Neural crest cell (in vitro differentiated cells): ENCODE measurements at regions not wholly inside any gene's neighbourhood (a gene's known extent, or its start where the extent isn't known, plus 50 kb on each side); places are given as distances from the start of the nearest gene placed in this dataset.

ENCODE experiments used
- DNase-seq: peaks from one replicate; pipeline ENCODE4 v3.0.0; 2021; ENCODE audit warnings: low read depth, mixed read lengths, low spot score
- H3K27ac Mint-ChIP-seq: one replicate; pipeline ENCODE4 v1.8.0; 2021; ENCODE audit warnings: mild to moderate bottlenecking, mixed read lengths; ENCODE audit not compliant: unreplicated experiment
- H3K27me3 Mint-ChIP-seq: 2 replicates; pipeline ENCODE4 v1.8.0; 2021; ENCODE audit warnings: low read depth, mild to moderate bottlenecking, mixed read lengths
- H3K36me3 Mint-ChIP-seq: 2 replicates; pipeline ENCODE4 v1.8.0; 2021; ENCODE audit warnings: low read depth, mild to moderate bottlenecking, mixed read lengths
- H3K4me1 Mint-ChIP-seq: 2 replicates; pipeline ENCODE4 v1.8.0; 2021; ENCODE audit warnings: mixed read lengths
- H3K4me3 Mint-ChIP-seq: one replicate; pipeline ENCODE4 v1.8.0; 2021; ENCODE audit warnings: mild to moderate bottlenecking, mixed read lengths
- H3K9me3 Mint-ChIP-seq: 2 replicates; pipeline ENCODE4 v1.8.0; 2021; ENCODE audit warnings: mixed read lengths
- TF ChIP-seq, protein P1 (sequence below): fragments of 200-600 bp; sonication (generic); conservative IDR thresholded peaks from 2 replicates; pipeline ENCODE4 v1.5.0; 2021; ENCODE audit warnings: antibody characterized with exemption, mild to moderate bottlenecking

DNA sequence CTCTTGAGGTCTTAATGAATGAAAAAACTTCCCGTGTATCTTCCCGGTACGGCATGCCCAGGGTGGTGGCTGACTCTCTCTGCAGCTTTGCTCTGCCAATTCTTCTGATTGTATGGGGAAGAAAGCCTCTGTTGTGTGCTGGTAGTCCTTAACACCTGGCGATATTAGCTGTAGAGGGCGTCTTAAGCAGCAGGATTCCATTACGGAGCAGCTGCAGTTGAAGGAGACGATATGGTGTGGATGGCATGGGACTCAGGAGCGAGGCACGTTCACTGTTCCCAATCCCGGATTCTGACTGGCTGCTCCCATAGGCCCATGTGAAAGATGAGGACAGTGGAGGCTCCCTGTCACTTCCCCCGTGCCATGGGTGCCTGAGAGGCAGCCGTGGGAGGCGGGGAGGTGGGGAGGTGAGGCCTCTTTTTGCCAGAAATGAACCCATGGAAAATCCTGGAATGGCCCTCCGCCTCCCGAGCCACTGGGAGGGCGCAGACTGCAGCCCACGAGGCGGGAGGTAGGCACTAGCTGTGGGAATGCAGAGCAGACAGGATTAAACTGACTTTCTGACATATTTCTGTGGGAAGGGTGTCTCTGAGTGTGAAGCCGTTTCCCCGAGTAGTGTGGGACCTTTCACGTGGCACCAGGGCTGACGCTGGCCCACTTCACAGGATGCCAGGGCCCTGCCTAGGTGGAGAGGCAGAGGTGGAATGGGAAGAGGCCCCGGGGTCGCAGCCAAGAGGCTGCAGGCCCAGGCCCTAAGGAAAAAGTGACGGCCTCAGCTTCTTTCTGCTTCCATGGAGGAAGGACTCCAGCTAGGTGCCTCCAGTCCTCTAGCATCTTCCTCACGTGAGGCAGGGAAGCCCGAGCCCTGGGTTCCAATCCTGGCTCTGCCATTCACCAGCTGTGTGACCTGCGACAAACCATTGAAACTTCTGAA lies 121.4 kb upstream of the CD82 start:
- no peak overlapping the region for H3K27ac Mint-ChIP-seq
- no peak overlapping the region for H3K4me3 Mint-ChIP-seq
- no peaks in the 10 kb centered on the region for H3K36me3 Mint-ChIP-seq
- H3K27me3 Mint-ChIP-seq, result peaks cover 35% of the 10 kb centered on the region
- no peak for DNase-seq
- peaks cover 6% of the 10 kb centered on the region for H3K9me3 Mint-ChIP-seq
- TF ChIP-seq, protein P1, sequence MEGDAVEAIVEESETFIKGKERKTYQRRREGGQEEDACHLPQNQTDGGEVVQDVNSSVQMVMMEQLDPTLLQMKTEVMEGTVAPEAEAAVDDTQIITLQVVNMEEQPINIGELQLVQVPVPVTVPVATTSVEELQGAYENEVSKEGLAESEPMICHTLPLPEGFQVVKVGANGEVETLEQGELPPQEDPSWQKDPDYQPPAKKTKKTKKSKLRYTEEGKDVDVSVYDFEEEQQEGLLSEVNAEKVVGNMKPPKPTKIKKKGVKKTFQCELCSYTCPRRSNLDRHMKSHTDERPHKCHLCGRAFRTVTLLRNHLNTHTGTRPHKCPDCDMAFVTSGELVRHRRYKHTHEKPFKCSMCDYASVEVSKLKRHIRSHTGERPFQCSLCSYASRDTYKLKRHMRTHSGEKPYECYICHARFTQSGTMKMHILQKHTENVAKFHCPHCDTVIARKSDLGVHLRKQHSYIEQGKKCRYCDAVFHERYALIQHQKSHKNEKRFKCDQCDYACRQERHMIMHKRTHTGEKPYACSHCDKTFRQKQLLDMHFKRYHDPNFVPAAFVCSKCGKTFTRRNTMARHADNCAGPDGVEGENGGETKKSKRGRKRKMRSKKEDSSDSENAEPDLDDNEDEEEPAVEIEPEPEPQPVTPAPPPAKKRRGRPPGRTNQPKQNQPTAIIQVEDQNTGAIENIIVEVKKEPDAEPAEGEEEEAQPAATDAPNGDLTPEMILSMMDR, result no peak
- no peaks in the 10 kb centered on the region for H3K4me1 Mint-ChIP-seq

DNA sequence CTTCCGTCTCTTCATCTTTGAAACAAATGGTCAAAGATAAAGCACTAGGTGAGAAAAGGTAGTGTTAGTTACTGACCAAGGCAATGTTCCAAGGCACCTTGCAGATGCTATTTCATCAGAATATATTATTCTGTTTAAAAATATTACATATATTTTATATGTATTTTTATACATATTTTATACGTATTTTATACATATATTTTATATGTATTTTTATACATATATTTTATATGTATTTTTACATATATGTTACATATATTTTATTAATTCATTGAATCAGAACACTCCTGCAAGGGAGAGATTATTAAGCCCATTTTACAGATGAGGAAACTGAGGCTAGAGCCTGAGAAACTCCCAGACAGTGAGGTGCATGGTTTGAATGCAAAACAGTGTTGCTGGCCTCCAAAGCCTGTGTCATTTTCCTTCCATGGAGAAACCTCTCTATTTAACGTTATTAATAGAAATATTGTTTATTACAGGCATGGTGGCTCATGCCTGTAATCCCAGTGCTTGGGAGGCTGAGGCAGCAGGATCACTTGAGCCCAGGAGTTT lies 120.6 kb upstream of the CD82 start:
- no peaks in the 10 kb centered on the region for H3K36me3 Mint-ChIP-seq
- peaks cover 3% of the 10 kb centered on the region for H3K9me3 Mint-ChIP-seq
- H3K27ac Mint-ChIP-seq, result no peak overlapping the region
- no peak for DNase-seq
- H3K4me1 Mint-ChIP-seq, result no peaks in the 10 kb centered on the region
- H3K4me3 Mint-ChIP-seq, result no peak overlapping the region
- TF ChIP-seq, protein P1, result no peak
- peaks cover 29% of the 10 kb centered on the region for H3K27me3 Mint-ChIP-seq

DNA sequence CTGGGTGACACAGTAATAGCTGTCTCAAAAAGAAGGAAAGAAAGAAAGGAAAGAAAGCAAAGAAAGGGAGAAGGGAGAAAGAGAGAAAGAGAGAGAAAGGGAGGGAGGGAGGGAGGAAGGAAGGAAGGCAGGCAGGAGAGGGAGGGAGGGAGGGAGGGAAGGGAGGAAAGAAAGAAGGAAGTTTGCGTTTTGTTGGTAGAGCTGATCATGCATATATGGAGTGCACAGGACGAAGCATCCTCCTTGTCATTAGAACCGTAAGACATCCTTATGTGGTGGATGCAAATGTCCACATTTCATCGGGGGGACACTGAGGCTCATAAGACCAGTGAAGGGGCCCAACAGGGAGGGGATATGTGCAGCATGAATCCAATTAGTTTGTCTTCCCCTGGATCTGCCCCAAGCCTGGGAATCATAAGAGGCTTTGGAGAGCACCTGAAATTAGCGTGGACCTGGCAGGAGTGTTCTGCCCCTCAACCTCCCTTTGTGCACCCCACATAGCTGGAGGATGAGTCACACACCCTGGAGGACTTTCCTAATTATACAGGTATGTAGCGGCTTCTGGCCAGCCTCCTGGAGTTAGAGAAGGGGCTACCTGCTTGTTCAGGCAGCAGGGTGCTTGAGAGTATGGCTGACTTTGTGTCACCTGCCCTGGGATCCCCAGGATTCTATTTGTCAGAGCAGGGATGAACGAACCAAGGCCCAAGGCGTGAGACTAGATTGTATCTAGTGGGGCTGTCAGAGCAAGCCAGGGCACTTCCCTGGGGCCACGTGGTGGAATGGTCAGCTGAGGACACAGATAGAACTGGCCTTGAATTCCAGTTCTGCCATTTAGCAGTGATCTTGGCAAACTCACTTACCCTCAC lies 119.7 kb upstream of the CD82 start:
- H3K9me3 Mint-ChIP-seq, result peaks cover 3% of the 10 kb centered on the region
- no peak overlapping the region for H3K4me3 Mint-ChIP-seq
- no peak for DNase-seq
- TF ChIP-seq, protein P1, result no peak
- H3K4me1 Mint-ChIP-seq, result no peaks in the 10 kb centered on the region
- no peaks in the 10 kb centered on the region for H3K36me3 Mint-ChIP-seq
- no peak overlapping the region for H3K27ac Mint-ChIP-seq
- peaks cover 21% of the 10 kb centered on the region for H3K27me3 Mint-ChIP-seq

DNA sequence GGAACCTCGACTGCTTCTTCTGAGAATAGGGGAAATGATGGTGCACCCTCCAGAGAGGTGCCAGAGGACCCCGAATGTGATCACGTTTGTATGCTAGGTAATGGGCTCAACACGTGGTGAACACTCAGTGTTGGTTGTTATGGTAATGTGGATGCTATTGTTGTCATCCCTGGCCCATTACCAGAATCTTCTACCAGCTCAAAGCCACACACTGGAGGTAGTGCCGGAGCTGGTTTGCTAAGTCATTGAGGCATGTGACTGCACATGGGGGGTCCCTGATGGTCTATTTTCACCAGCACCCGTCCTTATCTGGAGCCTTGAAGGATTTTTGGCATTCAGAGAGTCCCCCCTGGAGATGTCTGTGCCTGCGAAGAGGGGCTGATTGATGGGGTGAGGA lies 119.1 kb upstream of the CD82 start:
- Mint-ChIP-seq H3K27ac (no peak overlapping the region), H3K4me1 (no peaks in the 10 kb centered on the region), H3K27me3 (peaks cover 16% of the 10 kb centered on the region), H3K9me3 (peaks cover 3% of the 10 kb centered on the region), H3K4me3 (no peak overlapping the region), H3K36me3 (no peaks in the 10 kb centered on the region)
- TF ChIP-seq, protein P1, result no peak
- DNase-seq, result no peak

DNA sequence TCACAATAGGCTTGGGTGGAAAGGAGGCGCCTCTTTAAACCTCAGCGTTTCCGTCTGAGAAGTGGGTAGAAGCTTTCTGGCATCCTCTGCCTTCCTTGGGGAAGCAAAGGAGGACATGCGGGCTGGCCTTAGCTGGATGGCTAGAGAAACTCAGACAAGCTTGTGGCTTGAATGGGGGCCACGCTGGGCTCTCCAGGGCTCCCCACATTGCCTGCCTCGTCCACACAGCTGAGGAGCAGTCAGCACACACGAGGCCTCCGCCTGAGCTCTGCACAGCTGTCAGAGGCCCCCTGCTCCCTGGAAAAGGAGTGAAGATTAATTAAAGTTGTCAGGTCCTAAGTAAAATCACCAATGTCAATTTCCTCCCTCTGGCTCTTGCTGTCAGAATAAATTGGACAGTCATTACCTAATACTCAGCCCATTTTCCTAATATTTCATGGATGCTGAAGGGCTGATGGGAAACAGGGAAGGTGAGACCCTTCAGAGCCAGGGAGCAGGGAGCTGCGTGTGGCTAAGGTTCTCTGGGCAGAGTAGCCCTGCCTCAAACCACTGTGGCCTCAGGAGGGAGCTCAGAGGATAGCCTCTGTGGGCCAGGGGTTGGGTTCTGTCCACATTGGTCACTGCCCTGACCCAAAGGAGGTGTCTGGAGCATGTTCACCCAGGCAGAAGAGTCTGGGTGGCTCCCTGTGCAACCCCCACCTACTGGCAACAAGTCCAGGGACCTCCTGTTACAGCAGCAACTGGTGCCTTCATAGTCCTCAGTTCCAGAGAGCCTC lies 118.3 kb upstream of the CD82 start:
- Mint-ChIP-seq H3K36me3 (no peaks in the 10 kb centered on the region), H3K9me3 (peaks cover 2% of the 10 kb centered on the region), H3K27me3 (peaks cover 14% of the 10 kb centered on the region), H3K4me3 (no peak overlapping the region), H3K27ac (no peak overlapping the region), H3K4me1 (no peaks in the 10 kb centered on the region)
- DNase-seq, result no peak
- TF ChIP-seq, protein P1, result no peak
